Hematopoietic multipotent progenitor cell (in vitro differentiated cells): ENCODE measurements at regions not wholly inside any gene's neighbourhood (a gene's known extent, or its start where the extent isn't known, plus 50 kb on each side); places are given as distances from the start of the nearest gene placed in this dataset.
A peak's percentile ranks its signal among the peaks of the same experiment; 100 is the strongest.
"Not testable (repeated sequence)": the region's sequence is repeated elsewhere in the genome, so short reads cannot be mapped to it uniquely, and the experiment has no call there.

Experiments used
- DNase-seq, 3 donors: peaks; one replicate each; pipeline ENCODE4 v3.0.0-alpha.2; 2011 to 2015; ENCODE audit warnings: low read depth in 2 of 3, low spot score in 2 of 3

DNA sequence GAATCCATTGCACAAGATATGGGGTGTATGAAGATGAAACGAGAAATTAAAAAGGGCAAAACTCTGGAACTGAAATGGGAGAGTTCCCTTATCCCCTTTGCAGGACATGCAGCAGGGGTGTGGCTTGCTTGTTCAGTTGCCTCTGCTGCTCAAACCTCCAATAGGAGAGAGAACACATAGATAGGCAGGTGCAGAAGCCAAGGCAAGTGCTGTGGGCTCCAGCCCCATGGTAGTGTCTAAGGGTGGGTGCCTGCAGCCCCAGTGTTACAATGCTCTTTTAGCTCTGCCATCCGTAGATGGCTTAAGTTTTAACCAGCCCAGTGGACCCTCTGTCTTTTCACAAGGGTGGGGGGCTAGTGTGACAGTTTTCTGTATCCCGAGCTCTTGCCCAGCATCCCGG, 69.7 kb downstream of the CMAS start:
- DNase-seq = no peak

DNA sequence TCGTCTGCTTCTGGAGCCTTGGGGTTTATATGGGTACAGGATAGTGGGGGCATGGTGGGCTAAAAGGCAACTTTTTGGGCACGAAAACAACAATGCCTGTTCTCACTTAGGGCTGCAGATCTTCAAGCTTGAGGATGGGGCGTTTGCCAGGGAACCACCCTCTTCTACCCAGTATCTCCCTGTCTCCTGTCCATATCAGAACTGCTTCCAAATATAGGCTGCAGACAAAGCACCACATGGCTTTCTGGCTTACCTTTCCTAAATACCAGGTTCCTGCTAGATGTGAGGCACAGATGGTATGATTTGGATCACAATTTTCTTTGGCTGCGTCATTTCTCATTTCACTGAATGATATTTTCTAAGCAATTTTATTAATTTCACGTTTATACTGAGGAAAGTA, 70.4 kb downstream of the CMAS start:
- DNase-seq = no peak

DNA sequence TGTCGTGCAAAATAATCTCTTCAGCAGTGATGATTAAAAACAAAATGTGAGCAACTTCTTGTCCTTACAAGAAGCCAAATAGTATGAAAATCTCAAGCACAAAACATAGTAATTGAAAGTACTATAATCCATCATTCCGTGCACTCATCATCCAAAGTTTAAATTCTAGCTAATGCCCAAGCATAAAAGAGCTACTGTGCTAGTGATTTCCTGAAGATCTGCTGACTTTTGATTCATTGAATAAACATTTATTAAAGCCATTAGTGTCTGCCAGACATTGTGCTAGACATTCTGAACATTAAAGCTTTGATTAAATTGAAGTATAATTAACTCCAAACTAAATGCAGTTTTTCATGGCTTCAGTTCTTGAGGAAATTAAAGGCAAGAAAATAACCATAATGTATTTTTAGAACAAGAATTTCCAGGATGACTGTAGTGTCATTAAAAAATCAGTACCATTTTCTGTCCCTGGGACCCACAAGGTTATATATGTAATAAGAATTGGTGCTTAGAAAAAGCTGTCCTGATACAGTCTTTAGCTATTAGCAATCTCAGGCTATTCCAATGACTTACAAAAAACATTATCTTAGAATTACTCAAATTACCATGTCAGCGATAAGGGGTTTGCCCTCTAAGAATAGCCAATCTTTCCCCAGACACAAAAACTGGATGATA, 71.7 kb downstream of the CMAS start:
- DNase-seq = no peak

DNA sequence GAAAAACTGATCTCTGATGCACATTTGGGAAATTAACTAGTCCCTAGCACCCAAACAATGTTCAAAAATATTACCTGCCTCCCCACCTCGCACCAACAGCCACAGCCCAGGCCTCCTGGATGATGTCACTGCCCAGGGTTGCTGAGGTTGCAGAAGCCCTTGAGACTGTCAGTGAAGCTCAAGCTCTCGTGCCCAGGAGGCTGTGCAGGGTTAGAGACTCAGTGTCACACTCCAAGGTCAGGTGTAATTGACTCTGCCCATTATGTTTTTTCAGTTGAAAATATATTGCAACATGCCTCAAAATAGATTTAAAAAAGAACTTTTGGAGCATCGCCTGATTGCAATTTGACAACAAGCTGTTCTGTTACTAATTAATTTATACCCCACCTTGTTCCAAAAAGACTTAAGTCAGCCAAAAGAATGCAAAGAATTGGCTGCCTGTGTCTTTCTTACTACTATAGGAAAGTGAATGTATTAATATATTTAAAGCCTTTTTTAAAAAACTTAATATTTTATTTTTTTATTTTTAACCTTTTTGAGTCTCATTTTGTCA, 72.3 kb downstream of the CMAS start:
- DNase-seq = no peak

DNA sequence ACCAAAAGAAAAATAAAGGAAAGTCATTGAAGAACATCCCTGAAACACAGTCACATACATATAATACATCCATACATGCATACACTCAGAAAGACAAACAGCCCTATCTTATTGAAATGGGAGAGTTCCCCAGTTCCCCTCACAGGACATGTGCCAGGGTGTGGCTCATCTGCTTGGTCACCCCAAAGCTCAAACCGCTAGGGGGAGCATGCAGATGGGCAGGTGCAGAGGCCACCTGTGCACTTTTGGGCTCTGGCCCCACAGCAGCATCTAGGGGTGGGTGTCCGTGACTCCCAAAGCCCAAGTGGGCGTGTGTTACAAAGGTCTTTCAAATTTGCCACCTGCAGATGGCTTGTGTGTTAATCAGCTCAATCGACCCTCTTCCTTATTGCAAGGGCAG, 75.2 kb downstream of the CMAS start:
- DNase-seq = peak in 2 of 3 donors; percentile 15 to 31

DNA sequence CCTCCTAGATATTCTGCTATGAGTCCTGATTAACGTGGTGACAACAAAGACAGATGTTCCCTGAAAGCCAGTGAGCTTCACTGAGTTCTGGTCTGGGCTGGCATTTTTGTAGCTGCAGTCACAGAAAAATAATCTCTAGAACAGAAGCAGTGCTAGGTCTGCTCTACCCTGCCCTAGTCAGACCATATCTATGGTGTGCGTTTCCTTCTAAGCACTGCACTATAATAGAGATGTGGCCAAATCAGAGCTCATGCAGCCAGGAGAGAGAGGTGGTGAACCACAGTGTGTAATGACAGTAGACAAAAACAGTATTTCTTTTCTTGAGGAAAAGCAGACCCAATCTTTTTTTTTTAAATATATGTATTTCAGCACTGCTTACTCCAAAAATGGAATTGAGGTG, 76.3 kb downstream of the CMAS start:
- DNase-seq = no peak

DNA sequence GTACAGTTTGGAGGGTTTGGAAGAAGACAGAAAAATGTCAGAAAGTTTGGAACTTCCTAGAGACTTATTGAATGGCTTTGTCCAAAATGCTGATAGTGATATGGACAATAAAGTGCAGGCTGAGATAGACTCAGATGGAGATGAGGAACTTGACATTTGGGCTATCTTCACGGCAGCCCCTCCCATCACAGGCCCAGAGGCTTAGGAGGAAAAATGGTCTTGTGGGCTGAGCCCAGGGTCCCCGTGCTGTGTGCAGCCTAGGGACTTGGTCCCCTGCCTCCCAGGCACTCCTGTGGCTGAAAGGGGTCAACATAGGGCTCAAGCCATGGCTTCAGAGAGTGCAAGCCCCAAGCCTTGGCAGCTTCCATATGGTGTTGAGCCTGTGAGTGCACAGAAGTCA, 79.0 kb downstream of the CMAS start:
- DNase-seq = no peak

DNA sequence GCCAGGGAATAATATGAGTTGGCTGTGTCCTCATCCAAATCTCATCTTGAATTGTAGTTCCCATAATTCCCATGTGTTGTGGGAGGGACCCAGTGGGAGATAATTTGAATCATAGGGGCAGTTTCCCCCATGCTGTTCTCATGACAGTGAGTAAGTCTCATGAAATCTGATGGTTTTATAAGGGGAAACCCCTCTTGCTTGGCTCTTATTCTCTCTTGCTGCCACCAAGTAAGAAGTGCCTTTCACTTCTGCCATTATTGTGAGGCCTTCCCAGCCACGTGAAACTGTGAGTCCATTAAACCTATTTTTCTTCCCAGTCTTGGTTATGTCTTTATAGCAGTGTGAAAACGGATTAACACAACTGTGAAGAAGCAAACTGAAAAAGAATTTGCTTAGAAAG, 80.1 kb downstream of the CMAS start:
- not testable (repeated sequence) for DNase-seq

DNA sequence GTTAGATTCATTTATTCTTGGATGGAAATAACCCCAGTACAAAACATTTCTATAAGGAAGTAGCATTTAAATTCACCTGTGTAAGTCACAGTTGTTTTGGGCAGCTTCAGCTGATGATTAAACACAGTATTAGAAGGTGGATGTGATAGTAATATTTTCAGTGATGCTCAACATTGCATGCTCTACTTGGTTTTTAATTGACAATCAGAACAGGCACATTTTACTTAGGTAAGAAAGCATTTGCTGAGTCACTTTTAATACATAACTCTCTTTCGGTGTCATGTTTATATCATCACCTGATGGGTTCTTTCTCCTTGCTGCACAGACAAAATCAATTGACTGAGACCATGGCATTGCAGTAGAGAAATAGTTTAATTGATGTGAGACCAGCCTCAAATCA, 80.7 kb downstream of the CMAS start:
- DNase-seq = no peak

DNA sequence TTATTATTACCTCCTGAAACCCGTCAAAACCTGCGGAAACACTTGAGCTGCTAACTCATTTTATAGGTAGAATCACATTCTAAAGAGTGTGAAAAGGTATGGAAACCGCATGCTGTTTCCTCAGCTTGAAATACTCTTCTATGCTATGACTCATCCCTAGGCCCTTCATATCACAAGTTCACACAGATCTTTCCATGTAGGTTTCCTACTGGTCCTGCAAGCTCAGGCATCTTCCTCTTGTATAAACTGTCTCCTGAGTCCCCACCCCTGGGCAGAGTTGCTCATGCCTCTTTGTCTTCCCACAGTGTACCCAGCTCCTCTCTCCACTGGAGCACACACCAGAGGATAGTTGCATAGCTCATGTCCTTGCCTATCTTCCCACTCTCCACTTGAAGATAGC, 84.7 kb downstream of the CMAS start:
- DNase-seq = no peak

DNA sequence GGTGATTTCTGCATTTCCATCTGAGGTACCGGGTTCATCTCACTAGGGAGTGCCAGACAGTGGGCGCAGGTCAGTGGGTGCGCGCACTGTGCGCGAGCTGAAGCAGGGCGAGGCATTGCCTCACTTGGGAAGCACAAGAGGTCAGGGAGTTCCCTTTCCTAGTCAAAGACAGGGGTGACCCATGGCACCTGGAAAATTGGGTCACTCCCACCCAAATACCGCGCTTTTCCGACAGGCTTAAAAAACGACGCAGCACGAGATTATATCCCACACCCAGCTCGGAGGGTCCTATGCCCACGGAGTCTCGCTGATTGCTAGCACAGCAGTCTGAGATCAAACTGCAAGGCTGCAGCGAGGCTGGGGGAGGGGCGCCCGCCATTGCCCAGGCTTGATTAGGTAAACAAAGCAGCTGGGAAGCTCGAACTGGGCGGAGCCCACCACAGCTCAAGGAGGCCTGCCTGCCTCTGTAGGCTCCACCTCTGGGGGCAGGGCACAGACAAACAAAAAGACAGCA, 90.6 kb downstream of the CMAS start:
- DNase-seq = not testable (repeated sequence)
